ENCODE measurements at regions not wholly inside any gene's neighbourhood (a gene's known extent, or its start where the extent isn't known, plus 50 kb on each side); places are given as distances from the start of the nearest gene placed in this dataset.

DNA sequence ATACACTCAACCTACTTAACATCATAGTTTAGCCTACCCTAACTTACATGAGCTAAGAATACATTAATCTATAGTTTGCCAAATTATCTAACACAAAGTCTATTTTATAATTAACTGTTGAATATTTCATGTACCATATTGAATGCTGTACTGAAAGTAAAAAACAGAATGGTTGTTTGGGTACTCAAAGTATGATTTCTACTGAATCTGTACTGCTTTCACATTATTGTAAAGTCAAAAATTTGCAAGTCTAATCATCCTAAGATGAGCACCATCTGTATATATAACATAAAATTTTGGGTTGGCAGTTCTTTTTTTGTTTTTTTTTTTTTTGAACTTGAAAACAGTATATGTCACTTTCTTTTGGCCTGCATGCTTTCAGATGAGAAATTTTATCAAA, 1212.6 kb downstream of the SLITRK5 start:
- no peak for DNase-seq (ENCODE audit: low spot score)

DNA sequence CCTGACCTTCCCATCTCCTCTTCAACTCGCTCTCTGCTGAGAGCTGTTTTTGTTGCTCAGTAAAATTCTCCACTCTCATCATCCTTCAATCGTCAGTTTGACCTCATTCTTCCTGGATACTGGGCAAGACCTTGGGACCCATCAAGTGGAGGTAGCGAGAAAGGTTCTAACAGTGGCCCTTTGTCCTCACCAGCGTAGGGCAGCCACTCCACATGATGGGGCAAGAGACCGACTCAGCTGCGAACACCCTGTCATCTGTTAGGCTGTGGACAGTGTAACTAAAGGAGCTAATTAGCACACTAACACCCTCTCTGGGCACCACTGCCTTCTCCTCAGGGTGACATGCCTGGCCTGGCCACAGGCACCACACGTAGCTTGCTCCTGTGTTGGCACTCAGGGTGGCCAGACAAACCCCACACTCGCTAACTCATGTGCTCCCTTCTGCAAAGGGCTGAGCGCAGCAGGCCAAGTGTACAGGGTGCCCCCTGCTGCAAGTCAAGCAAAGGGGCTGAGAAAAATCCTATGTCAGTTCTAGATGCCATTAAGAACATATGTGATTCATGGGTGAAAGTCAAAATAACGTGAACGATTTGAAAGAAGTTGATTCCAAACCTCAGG, 1216.0 kb downstream of the SLITRK5 start:
- DNase-seq (ENCODE audit: low spot score), result peak; percentile 11

DNA sequence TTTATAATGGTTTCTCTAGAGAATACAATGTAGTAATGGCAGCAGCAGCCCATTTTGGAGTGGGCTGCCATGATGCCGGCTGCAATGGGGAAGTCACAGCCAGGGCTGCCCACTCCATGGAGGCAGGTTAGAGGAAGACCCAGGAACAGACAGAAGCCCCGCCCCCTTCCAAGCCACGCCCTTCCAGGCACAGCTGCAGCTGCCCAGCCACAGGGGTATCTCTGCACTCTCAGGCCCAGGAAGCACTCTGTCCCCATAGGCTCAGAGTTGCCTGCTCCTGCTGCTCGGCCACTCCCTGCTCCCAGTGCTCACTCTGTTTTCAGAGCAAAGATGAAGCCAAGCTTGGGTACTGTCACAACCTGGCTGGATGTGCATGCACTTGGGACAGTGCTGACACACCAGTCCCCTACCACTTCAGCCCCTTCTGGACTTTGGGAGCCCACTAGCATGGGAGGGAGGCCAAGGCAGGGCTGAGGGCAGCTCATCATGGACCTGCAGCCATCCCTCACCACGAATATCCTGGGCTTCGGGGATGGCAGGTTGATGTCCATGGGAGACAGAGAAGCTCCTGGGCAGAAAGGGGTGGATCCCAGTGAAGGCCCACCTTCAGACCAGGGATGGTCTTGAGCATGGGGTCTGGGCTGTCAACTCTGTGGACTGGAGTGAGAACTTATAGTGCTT, 1224.2 kb downstream of the SLITRK5 start:
- DNase-seq (ENCODE audit: low spot score), result peak; percentile 3

DNA sequence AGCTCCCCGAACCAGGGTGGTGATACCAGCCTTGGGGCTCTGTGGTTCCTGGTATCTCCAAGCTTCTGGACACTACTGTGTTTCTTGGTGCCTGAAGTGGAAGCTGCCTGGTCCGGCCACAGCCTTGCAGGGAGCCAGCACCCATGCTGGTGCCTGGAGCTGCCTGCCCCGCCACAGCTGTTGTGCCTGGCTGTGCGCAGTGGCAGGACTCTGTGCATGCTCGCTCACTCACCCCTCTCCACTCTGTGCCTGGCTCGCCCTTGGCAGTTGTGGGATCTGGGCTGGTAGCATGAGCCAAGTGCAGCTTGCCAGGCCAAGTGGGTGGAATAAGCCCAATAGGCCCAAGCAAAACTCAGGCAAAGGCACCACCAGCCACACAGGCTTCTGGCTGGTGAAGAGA, 1225.3 kb downstream of the SLITRK5 start:
- no peak for DNase-seq (ENCODE audit: low spot score)

DNA sequence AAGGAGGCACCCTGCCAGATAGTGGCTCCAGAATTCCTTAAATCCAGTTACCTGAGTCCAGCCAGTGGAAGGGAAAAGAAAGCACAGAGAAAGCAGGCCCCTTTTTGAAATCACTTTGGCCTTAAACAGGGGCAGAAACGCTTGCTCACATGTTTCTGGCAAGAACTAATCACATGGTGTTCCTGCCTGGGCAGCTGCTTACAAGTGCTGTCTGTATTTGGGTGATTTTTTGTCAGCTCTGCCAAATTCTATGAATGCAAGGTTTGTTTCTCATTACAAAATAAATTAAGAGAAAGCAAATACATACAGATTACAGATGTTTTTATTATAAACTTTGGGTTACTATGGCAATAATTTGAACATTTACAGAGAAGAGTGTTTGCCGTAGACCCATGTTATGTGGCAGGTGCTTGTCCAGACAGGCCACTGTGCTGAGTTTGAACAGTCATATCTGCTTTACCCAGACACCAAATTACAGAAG, 1237.8 kb downstream of the SLITRK5 start:
- DNase-seq (ENCODE audit: low spot score), result no peak

DNA sequence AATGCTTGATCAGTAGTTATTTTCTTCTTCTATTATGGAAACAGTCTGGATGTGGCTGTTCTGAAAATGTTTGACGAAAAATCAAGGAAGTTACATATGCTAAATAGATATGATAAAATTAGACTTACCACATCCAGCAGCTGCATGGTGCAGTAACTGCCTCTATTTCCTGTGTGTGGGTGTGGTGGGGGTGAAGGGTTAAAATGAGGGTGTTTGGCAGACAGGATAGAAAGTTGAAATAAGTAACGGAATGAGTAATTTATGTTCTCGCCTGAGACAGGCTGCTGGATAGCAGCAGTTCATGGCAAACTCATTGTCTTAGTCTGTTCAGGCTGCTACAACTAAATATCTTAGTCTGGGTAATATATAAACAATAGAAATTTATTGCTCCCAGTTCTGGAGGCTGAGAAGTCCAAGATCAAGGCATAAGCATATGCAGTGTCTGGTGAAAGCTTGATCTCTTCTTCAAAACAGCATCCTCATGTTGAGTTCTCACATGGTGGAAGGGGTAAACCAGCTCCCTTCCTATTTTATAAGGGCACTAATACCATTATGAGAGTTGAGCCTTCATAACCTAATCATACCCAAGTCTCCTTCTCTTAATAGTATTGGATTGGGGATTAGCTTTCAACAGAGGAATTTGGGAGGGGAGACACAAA, 1248.9 kb downstream of the SLITRK5 start:
- DNase-seq (ENCODE audit: low spot score), result no peak

DNA sequence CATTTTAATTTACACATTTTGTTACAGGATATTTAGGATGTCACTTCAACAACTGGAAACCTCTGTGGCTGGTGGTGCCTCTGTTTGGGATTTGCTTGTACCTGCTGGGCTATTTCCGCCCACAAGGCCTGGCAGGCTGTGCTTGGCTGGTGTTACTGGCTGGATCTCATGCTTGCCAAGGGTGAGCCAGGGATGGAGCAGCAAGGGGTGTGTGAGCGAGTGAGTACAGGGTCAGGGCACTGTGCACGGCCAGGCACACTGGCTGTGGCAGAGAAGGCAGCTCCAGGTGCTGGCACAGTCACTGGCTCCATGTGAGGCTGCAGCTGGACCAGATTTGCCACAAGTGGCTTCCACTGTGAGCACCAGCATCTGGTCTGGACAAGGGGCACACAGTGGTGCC, 1254.8 kb downstream of the SLITRK5 start:
- DNase-seq (ENCODE audit: low spot score), result no peak

DNA sequence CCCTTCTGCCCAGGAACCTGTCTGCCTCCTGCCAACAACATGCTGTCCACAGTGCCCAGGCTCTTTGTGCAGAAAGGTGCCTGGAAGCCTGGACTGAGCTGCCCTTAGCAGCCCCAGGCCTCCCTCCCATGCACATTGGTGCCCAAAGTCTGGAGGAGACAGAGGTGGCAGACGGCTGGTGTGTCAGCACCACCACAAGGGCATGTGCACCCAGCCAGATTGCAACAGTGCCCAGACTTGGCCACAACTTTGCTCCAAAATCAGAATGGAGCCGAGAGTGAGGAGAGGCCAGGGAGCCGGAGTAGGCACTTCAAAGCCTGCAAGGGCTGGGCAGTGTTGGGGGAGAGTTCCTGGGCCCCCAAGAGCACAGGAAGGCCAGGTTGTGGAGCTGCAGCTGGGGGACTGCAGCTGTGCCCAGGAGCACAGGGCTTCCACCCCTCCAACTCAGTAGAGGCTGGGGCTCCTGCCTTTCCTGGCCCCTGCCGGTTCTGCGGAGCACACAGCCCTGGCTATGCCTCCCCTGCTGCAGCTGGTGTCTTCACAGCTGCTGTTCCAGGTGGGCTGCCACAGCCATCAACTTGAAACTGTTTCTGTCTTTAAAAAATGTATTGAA, 1255.8 kb downstream of the SLITRK5 start:
- no peak for DNase-seq (ENCODE audit: low spot score)

DNA sequence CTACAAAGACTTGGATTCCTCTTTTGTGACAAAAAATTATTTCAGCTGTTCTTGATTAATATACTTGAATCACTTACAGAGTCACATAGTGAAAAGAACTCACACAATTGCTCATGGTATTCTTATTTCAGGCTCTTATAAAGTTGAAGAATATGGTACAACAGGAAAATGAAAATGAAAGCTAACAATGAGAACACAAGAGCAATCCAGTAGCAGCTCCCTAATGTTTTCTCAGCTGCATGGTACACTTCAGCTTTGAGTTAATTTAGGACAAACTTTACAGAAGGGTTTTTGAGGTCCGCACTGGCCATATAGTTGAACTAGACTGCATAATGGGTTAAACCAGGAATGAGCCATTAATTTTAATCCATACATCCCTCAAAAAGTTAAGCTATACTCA, 1261.8 kb downstream of the SLITRK5 start:
- DNase-seq (ENCODE audit: low spot score), result no peak

DNA sequence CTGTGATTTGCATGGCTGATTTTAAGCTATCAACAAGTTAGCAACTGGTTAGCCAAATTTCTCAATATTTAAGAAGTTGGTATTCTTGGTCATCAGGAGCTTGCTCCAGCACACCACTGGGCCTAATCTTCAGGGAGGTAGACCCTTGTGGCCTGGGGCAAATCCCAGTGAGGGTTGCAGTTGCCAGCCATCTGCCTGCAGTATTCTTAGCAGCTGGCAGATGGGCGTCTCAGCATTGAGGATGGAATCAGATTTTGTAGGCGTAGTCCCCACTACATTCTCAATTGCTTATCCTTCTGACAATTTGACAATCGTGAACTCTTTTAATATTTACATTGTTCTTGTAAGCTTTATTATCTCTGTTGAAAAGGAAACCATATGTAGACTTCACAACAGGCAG, 1266.2 kb downstream of the SLITRK5 start:
- DNase-seq (ENCODE audit: low spot score), result no peak

DNA sequence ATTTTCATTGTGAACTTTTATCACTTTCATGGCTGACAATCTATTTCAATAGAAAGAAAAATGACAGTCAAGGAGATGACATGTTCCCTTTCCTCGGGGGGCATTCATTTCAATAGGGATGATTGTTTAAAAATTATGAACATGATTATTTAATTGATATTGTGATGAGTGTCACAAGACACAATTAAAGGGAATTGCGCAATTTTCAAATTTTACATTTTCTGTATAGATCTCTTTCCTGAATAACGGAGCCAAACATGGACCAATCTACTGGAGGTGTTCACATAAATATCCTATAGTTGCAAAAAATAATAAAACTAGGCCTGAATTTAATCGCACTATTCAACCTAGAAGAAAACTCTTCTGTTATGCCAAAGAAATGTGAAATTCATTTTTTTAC, 1274.6 kb downstream of the SLITRK5 start:
- no peak for DNase-seq (ENCODE audit: low spot score)

DNA sequence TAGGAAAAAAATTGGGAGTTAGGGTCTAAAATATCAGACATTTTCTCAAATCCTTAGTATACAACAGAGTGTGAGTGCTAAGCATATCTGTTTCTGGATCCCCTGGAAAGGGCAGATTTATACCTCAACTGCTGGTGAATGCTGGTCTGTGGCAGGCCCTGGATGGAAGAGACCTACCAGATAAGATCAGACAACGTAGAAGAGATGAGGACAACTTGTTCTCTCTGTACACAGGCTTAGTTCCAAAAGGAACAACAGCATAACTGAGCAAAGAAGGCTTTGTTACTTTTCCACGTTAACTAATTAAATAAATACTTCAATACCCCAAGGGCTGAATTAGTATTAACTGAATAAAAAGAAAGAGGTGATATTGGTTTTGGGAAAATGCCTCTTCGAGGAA, 1277.3 kb downstream of the SLITRK5 start:
- no peak for DNase-seq (ENCODE audit: low spot score)

DNA sequence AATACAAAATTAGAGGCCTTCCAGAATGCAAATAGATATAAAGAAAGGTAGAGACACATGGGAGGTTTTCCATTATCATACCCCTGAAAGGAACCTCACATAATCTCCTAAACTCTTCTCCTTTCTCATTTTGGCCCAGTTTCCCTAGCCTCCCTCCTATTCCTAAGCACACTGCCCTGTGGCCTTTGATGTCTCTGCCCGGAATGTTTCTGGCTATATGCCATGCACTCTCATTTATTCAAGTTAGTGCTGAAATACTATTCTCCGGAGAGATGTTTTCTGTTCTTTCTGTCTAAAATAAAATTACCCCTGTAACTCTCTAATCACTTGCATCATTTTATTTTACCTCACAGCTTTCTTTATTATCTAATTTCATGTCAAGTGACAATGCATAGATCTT, 1287.7 kb downstream of the SLITRK5 start:
- no peak for DNase-seq (ENCODE audit: low spot score)

DNA sequence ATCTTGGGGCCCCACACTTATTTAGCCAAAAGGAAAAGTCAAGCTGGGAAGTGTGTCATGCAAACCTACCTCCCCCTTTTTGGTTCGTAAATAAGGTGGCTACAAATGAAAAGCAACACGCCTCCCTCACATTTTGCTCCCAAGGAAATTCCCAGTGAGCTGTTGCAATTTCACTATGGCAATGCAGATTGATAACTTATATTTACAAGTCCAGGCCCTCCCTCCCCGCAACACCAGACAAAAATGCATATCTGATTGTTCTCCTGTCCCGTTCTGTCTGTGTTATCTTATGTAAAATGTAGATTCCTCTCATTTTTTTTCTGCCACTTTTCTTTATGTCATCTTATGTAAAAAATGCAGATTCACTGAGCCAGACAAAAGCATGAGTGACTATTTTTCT, 1305.3 kb downstream of the SLITRK5 start:
- DNase-seq (ENCODE audit: low spot score), result no peak

DNA sequence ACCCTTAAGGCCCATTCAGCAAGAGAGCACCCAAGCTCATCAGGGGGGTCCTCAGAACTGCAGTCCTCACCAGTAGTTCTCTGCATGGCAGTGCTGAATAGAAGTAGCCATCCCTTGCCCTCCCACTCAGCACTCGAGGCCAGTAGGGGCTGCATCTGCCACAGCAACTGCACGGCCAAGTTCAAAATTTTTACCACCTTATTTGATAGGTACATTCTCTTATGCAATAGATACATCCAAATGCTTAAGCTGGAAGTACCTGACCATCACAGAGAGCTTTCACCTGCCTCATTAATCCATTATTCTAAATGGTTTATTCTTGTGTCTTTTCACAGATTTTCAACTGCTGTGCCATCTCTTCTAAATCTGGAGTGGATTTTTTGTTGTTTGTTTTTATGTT, 1307.4 kb downstream of the SLITRK5 start:
- DNase-seq (ENCODE audit: low spot score), result no peak

DNA sequence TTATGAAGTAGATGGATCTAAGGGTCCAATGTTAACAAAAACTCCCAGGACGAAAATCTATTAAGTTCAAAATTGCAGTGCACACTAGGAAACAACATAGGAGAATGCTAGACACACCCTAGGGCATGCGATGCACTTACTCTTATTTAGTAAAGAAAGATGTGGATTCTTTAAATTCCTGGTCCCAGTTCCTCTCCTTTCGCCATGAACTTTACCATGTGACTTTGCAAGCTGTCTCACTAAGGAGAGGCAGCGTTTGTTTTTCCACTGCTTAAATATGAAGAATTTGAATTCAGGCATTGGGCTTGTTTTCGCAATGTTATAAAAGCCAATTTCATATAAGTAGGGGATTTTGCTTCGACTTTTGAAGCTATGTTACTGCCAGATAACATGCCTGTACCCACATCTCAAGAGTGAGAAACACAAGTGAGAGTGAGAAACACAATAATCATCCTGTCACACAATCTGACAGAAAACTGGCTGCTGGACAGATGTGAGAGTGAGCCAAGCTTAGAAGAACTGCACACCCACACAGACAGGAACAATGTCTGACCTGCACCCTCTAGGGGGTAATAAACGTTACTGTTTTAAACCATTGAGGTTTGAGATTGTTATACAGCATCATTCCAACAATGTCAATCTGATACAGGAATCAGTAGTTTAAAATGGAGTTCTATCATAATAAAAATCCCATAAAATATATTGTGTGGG, 1308.4 kb downstream of the SLITRK5 start:
- DNase-seq (ENCODE audit: low spot score), result peak; percentile 7

DNA sequence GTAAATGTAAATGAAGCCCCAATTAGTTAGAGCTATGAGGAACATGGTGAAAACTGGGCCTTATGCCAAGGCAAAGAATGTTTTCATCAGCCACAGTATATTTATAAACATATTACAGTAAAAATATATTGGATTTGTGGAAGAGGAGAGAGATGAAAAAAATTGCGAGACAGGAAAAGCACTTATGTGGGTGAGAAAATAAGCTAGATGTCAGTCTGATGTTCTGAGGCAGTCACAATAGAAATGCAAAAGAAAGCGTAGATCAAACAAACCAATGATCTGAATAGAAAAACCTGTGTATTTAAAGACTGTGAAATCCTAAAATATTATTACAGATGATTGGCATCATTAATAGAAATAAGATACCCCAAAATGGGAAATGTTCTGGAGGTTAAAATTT, 1332.5 kb downstream of the SLITRK5 start:
- DNase-seq (ENCODE audit: low spot score), result no peak

DNA sequence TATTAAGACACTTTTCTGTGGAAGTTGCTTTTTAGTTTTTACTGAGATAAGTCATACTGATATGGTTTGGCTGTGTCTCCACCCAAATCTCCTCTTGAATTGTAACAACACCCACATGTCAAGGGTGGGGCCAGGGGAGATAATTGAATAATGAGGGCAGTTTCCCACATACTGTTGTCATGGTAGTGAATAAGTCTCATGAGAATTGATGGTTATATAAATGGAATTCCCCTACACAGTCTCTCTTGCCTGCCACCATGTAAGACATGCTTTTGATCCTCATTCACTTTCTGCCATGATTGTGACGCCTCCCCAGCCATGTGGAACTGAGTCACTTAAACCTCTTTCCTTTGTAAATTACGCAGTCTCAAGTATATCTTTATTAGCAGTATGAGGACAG, 1340.4 kb downstream of the SLITRK5 start:
- no peak for DNase-seq (ENCODE audit: low spot score)

DNA sequence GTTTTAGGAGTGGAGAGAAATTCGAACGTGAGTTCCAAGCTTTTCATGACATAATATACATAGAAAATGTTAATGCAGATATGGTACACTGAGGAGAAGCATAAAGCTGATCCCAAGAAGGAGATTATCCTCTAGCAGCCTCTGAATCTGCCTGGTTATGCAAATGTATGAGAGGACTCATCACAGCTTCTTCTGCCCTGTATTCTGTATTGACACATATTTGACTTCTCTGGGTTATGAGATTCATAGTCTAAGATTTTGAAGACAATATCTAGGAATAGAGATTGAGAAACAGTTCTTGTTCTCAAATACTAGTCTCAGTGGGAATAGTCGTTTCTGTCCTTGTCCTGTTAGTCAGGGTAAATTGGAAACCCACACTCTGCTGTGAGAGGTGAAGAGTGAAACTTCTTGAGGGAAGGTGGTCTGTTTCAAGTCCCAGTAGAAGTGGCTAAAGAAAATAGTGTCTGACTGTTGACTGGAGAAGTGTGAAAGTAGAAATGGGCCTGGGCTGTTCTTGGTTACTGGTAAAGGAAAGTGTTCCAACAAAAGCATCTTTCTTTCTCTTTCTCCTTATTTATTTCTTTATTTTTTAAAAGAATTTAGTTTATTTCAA, 1356.6 kb downstream of the SLITRK5 start:
- DNase-seq (ENCODE audit: low spot score), result no peak

DNA sequence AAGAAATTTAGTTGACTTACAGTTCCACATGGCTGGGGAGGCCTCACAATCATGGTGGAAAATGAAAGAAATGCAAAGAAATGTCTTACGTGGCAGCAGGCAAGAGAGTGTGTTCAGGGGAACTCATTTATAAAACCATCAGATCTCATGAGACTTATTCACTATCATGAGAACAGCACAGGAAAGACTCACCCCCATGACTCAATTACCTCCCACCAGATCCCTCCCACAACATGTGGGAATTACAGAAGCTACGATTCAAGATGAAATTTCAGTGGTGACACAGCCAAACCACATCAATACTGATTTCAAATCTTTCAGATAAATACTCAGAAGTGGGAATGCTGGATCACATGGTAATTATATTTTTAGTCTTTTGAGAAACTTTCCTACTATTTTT, 1357.9 kb downstream of the SLITRK5 start:
- DNase-seq (ENCODE audit: low spot score), result no peak

DNA sequence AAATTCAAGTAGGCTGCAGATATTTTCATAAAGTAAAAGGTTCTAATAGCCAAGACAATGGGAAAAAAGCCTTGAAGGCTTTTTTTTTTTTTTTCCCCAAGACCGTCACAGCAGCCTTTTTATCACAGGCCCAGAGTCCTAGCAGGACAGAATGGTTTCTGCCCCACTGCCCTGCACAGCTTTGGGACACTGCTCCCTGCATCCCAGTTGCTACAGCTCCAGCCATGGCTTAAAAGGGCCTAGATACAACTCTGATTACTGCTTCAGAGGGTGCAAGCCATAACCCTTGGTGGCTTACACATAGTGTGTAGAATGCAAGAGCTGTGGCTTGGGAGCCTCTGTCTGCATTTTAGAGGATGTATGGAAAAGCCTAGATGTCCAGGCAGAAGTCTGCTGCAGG, 1362.8 kb downstream of the SLITRK5 start:
- DNase-seq (ENCODE audit: low spot score), result no peak

DNA sequence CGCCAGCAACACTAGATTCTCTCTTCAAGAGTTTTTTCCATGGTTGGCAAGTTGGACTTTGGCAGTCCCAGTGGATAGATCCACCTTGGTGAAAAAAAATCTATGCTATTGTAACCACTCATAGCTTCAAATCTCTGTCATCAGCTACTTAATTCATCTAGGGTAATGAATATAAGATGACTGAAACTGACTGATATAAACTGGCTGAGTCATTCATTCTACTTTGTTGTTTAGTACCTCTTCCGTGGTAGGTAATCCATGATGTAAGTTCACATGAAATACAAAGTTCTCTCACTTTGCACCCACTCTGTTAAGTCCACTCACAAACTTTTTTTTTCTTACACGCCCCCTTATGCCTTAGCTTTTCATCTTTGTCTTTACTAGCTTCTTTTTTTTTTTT, 1381.5 kb downstream of the SLITRK5 start:
- no peak for DNase-seq (ENCODE audit: low spot score)
